Upper lobe of right lung (tissue), 1 donor: ENCODE measurements at regions not wholly inside any gene's neighbourhood (a gene's known extent, or its start where the extent isn't known, plus 50 kb on each side); places are given as distances from the start of the nearest gene placed in this dataset.

Source experiments
- ATAC-seq: fragments of 200-7000 bp; cut with Tn5 transposase; one replicate; pipeline ENCODE4 v1.9.1; 2020; ENCODE audit warnings: mild to moderate bottlenecking, moderate library complexity
- DNase-seq: peaks from one replicate; pipeline ENCODE4 v3.0.0-alpha.2; 2020
- H3K27ac ChIP-seq: fragments of 200-600 bp; one replicate; pipeline ENCODE4 v1.8.0; 2022
- H3K27me3 ChIP-seq: fragments of 200-600 bp; one replicate; pipeline ENCODE4 v1.8.0; 2022; ENCODE audit warnings: mild to moderate bottlenecking
- H3K36me3 ChIP-seq: fragments of 200-600 bp; one replicate; pipeline ENCODE4 v1.8.0; 2022
- H3K4me1 ChIP-seq: fragments of 200-600 bp; one replicate; pipeline ENCODE4 v1.8.0; 2022
- H3K4me3 ChIP-seq: fragments of 200-600 bp; one replicate; pipeline ENCODE4 v1.8.0; 2022; ENCODE audit warnings: mild to moderate bottlenecking
- H3K9me3 ChIP-seq: fragments of 200-600 bp; one replicate; pipeline ENCODE4 v1.8.0; 2022
- CTCF ChIP-seq: fragments of 200-600 bp; IDR thresholded peaks from one replicate; pipeline ENCODE4 v1.8.0; 2022; ENCODE audit warnings: antibody characterized with exemption
- intact Hi-C: fragments of 100-400 bp; cut with DNase I; formaldehyde crosslinking; loops from one replicate; pipeline ENCODE4 v1.11.0; 2022
- donor health status: DM: no; HTN: yes; CAD: no; lungs with severe emphysema.

GRCh38 chr12:124684496-124684895 is 117.1 kb upstream of the NCOR2 start:
- Histone ChIP-seq H3K9me3 (no peaks in the 10 kb centered on the region), H3K27me3 (no peaks in the 10 kb centered on the region), H3K36me3 (no peaks in the 10 kb centered on the region), H3K4me3 (no peak overlapping the region), H3K27ac (peak overlapping the region; percentile 61), H3K4me1 (peaks cover 81% of the 10 kb centered on the region)
- TF ChIP-seq CTCF = no peak
- no peak for DNase-seq
- intact Hi-C loops = no loop called here
- ATAC-seq = peak; percentile 56

GRCh38 chr12:124683152-124684124 is 116.0 kb upstream of the NCOR2 start:
- no peak for TF ChIP-seq CTCF
- ATAC-seq (peak; percentile 53), DNase-seq (no peak)
- Histone ChIP-seq H3K4me1 (peaks cover 80% of the 10 kb centered on the region), H3K27ac (peak overlapping the region; percentile 61), H3K36me3 (no peaks in the 10 kb centered on the region), H3K9me3 (no peaks in the 10 kb centered on the region), H3K27me3 (no peaks in the 10 kb centered on the region), H3K4me3 (no peak overlapping the region)
- intact Hi-C loops = no loop called here

GRCh38 chr12:124682425-124683151 is 115.2 kb upstream of the NCOR2 start:
- Histone ChIP-seq H3K4me3 (no peak overlapping the region), H3K27me3 (no peaks in the 10 kb centered on the region), H3K4me1 (peaks cover 71% of the 10 kb centered on the region), H3K9me3 (no peaks in the 10 kb centered on the region), H3K36me3 (no peaks in the 10 kb centered on the region), H3K27ac (peak overlapping the region; percentile 61)
- ATAC-seq = peak; percentile 37
- TF ChIP-seq CTCF = no peak
- no peak for DNase-seq
- intact Hi-C loops = no loop called here

- TF ChIP-seq CTCF = no peak
- intact Hi-C loops = no loop called here
- no peaks in the 10 kb centered on the region for H3K9me3 ChIP-seq
- peaks cover 67% of the 10 kb centered on the region for H3K4me1 ChIP-seq
- H3K36me3 ChIP-seq = no peaks in the 10 kb centered on the region
- no peaks in the 10 kb centered on the region for H3K27me3 ChIP-seq
- H3K4me3 ChIP-seq = no peak overlapping the region
- peak overlapping the region; percentile 61 for H3K27ac ChIP-seq
- DNase-seq = no peak
- ATAC-seq = no peak
These were observed 114.5 kb upstream of the NCOR2 start for GRCh38 chr12:124681779-124682391.

- intact Hi-C loops = no loop called here
- no peak overlapping the region for H3K4me3 ChIP-seq
- no peaks in the 10 kb centered on the region for H3K27me3 ChIP-seq
- TF ChIP-seq CTCF = peak; percentile 31
- peak overlapping the region; percentile 61 for H3K27ac ChIP-seq
- no peaks in the 10 kb centered on the region for H3K36me3 ChIP-seq
- peaks cover 68% of the 10 kb centered on the region for H3K4me1 ChIP-seq
- no peak for DNase-seq
- H3K9me3 ChIP-seq = no peaks in the 10 kb centered on the region
- peak; percentile 77 for ATAC-seq
These were observed 113.7 kb upstream of the NCOR2 start for GRCh38 chr12:124680863-124681778.
